WERI-Rb-1 (cell line): ENCODE measurements at regions not wholly inside any gene's neighbourhood (a gene's known extent, or its start where the extent isn't known, plus 50 kb on each side); places are given as distances from the start of the nearest gene placed in this dataset.
A peak's percentile ranks its signal among the peaks of the same experiment; 100 is the strongest.

Experiments used
- DNase-seq: peaks from one replicate; pipeline ENCODE4 v3.0.0-alpha.2; 2020
- H3K27ac ChIP-seq: fragments of 250-450 bp; sonication (Bioruptor Pico); 2 replicates; pipeline ENCODE4 v1.5.1; 2020; ENCODE audit warnings: mild to moderate bottlenecking, moderate library complexity
- H3K27me3 ChIP-seq: fragments of 250-450 bp; sonication (Bioruptor Pico); 2 replicates; pipeline ENCODE4 v1.5.1; 2021; ENCODE audit warnings: mild to moderate bottlenecking, low read depth, moderate library complexity; ENCODE audit not compliant: insufficient read depth, severe bottlenecking
- H3K36me3 ChIP-seq: fragments of 250-450 bp; sonication (Bioruptor Pico); 2 replicates; pipeline ENCODE4 v1.5.1; 2020; ENCODE audit warnings: mild to moderate bottlenecking, moderate library complexity
- H3K4me3 ChIP-seq: 2 replicates; pipeline ENCODE4 v1.5.1; 2011; ENCODE audit warnings: low read depth, mild to moderate bottlenecking, control low read depth, low read length
- H3K9me3 ChIP-seq: fragments of 250-450 bp; sonication (Bioruptor Pico); 2 replicates; pipeline ENCODE4 v1.5.1; 2021; ENCODE audit warnings: mild to moderate bottlenecking, moderate library complexity; ENCODE audit not compliant: severe bottlenecking
- TF ChIP-seq, protein P1 (sequence below): IDR thresholded peaks from 2 replicates; pipeline ENCODE4 v1.5.1; 2011; ENCODE audit warnings: low read depth, mild to moderate bottlenecking, control low read depth, inconsistent platforms, low read length

DNA sequence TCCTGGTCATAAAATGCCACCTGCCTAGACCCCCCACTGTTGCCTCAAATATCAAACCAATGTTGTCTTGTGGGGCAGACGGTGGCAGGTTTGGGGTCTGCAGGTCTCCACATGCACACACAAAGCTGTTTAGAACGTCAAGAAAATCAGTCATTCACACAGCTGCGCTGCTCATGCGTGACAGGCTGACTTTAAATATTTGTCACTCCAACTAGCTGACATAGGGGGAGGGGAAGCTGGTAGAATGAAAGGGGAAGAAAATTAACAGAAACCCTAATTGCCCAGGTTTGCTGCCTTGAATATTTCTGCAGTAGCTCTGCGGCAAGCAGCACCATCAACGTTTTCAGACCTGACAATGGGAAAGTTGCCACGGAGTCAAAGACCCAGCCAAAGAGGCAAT, 201.8 kb downstream of the ABHD5 start:
- no peak for DNase-seq
- Histone ChIP-seq H3K36me3 (no peaks in the 10 kb centered on the region), H3K27ac (no peak overlapping the region), H3K27me3 (no peaks in the 10 kb centered on the region), H3K9me3 (no peaks in the 10 kb centered on the region), H3K4me3 (no peak overlapping the region)
- TF ChIP-seq, protein P1, sequence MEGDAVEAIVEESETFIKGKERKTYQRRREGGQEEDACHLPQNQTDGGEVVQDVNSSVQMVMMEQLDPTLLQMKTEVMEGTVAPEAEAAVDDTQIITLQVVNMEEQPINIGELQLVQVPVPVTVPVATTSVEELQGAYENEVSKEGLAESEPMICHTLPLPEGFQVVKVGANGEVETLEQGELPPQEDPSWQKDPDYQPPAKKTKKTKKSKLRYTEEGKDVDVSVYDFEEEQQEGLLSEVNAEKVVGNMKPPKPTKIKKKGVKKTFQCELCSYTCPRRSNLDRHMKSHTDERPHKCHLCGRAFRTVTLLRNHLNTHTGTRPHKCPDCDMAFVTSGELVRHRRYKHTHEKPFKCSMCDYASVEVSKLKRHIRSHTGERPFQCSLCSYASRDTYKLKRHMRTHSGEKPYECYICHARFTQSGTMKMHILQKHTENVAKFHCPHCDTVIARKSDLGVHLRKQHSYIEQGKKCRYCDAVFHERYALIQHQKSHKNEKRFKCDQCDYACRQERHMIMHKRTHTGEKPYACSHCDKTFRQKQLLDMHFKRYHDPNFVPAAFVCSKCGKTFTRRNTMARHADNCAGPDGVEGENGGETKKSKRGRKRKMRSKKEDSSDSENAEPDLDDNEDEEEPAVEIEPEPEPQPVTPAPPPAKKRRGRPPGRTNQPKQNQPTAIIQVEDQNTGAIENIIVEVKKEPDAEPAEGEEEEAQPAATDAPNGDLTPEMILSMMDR: no peak

- TF ChIP-seq, protein P1: no peak
- H3K9me3 ChIP-seq: no peaks in the 10 kb centered on the region
- no peaks in the 10 kb centered on the region for H3K27me3 ChIP-seq
- DNase-seq: no peak
- H3K36me3 ChIP-seq: no peaks in the 10 kb centered on the region
- H3K4me3 ChIP-seq: no peak overlapping the region
- H3K27ac ChIP-seq: no peak overlapping the region
Measured at GRCh38 chr3:43893727-43894126, 203.0 kb downstream of the ABHD5 start.

DNA sequence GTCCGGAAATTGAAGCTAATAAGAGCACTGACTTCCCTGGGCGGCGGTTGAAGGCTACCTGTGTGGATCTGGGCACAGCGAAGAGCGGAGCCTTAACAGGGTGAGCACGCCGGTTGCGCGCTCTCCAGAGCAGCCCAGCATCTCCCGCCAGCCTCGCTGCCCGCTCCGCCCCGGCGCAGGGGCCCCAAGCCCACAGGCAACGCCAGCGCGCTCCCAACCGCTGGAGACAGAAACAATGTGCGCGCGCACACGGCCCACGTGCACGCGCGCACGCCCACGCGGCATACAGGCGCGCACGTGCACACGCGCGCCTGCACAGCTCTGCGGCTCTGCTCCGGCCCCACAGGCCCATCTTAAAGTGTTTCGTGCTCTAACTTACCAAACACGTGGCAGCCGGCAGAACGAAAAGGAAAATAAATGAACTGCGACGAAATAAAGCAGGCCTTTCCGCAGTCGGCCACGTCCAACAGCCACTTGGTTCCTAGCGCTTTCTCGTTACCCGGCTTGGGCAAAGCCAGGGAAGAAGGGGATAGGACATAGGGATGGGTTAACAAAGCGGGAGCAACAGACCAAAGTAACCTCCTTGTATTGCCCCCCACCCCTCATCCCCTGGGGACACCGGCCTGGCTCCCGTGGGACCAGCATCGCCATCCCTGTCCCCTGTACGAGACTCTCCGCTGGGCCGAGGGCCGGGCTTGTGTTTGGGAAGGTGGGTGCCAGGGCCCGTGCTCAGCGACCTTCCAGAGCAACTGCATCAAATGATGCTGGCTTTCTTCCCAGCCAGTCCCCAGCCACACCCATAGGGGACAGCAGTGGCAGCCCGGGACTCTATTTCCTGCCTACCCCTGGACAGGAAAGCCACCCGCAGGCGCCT, 203.7 kb downstream of the ABHD5 start:
- DNase-seq: no peak
- Histone ChIP-seq H3K36me3 (no peaks in the 10 kb centered on the region), H3K4me3 (no peak overlapping the region), H3K27me3 (no peaks in the 10 kb centered on the region), H3K27ac (no peak overlapping the region), H3K9me3 (no peaks in the 10 kb centered on the region)
- TF ChIP-seq, protein P1: 0 out of 2 replicates have a peak, but pooled peaks have one; percentile 13

DNA sequence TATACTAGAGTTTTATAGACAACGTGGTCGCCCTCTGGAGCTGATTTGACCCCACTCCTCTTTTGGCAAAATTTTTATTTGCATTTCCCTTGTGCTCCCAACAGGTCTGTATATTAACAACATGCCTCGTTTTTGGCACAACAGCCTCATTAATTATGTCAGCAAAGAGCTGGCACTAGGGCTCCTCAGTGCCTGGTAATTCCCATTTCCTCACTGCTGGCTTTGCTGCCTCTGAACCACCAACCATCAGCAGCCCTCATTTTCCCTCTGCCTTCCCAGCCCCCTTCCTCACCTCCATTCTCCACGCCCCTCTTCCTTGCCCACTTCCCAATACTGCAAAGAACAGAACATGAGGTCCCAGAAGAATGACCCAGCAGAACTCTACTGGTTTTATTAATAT, 204.8 kb downstream of the ABHD5 start:
- Histone ChIP-seq H3K36me3 (no peaks in the 10 kb centered on the region), H3K4me3 (no peak overlapping the region), H3K9me3 (no peaks in the 10 kb centered on the region), H3K27me3 (no peaks in the 10 kb centered on the region), H3K27ac (no peak overlapping the region)
- DNase-seq: no peak
- TF ChIP-seq, protein P1: no peak

DNA sequence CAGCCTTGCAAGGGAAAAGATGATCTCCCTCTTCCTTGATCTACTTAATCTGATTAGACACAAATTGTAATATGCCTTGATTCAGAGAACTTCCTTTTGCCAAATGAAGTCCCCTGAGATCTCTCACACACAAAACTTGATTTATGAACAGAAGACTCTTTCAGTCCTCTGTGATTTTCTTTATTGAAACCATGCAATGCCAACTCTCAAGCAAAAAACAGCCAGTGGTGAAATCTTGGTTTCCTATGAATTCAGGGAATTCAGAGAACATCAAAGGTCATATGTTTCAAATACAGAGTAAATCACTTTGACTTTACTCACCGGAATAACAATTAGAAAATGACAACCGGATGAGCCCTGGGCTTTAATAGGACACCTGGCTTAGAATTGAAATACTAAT, 211.7 kb downstream of the ABHD5 start:
- H3K36me3 ChIP-seq: no peaks in the 10 kb centered on the region
- H3K4me3 ChIP-seq: no peak overlapping the region
- H3K9me3 ChIP-seq: no peaks in the 10 kb centered on the region
- H3K27me3 ChIP-seq: no peaks in the 10 kb centered on the region
- TF ChIP-seq, protein P1: no peak
- no peak overlapping the region for H3K27ac ChIP-seq
- no peak for DNase-seq
